ENCODE measurements at regions not wholly inside any gene's neighbourhood (a gene's known extent, or its start where the extent isn't known, plus 50 kb on each side); places are given as distances from the start of the nearest gene placed in this dataset.

DNA sequence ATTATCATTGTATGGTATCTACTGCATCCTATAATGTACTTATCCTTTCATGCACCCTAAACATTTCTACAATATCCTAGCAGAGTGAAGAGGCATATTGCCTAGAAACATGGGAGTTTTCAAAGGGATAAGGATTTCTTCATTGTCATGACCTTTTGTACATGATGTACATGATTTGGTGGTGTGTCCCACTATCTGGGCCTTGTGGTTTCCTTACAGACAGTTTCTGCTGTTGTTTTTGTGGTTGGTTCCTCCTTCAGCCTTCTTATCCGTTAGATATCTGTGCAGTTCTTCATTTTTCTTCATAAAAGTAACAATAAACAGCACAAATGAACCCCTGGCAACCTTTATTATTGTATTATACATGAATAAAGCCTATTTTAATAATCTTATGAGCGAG lies 70.4 kb upstream of the BACH1 start:
- DNase-seq (ENCODE audit: low read depth): no peak
- TF ChIP-seq, protein P1, sequence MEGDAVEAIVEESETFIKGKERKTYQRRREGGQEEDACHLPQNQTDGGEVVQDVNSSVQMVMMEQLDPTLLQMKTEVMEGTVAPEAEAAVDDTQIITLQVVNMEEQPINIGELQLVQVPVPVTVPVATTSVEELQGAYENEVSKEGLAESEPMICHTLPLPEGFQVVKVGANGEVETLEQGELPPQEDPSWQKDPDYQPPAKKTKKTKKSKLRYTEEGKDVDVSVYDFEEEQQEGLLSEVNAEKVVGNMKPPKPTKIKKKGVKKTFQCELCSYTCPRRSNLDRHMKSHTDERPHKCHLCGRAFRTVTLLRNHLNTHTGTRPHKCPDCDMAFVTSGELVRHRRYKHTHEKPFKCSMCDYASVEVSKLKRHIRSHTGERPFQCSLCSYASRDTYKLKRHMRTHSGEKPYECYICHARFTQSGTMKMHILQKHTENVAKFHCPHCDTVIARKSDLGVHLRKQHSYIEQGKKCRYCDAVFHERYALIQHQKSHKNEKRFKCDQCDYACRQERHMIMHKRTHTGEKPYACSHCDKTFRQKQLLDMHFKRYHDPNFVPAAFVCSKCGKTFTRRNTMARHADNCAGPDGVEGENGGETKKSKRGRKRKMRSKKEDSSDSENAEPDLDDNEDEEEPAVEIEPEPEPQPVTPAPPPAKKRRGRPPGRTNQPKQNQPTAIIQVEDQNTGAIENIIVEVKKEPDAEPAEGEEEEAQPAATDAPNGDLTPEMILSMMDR (IDR thresholded peaks at IDR 0.05; ENCODE audit: control insufficient read depth, insufficient read depth, low read depth, low read length, missing control alignments): no peak
- H3K4me3 ChIP-seq (ENCODE audit: control insufficient read depth, low read depth, low read length): no peak overlapping the region

DNA sequence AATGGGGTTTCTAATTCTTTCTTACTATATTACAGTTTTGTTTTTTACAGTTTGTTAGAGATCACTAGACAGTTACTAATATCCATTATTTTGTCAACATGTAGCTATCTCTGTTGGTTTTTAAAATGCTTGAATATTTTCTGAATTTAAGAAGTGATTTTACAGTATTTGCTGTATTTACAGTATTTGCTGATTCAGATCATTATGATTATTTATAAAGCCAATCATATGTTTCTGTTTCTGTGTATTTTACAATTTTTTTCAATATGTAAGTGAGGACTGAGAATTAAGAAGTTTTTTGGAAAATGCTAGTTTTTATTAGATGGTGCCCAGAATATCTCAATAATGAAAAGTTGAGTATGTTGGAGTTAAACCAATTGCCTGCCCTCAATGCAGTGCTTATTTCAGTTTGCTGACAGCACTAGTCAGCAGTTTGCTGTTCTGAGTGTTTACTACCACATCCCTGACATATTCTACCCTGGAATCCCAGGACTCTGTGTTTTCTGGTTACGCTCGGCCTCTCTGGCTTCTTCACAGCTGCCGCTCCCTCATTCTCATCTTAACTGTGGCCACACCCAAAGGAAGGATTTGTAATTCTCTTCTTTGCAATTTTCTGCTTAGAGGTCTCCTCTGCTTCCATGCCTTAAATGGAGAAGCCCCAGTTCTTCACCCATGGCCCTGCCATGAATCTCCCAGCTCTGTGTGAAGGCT lies 68.0 kb upstream of the BACH1 start:
- TF ChIP-seq, protein P1 (IDR thresholded peaks at IDR 0.05; ENCODE audit: control insufficient read depth, insufficient read depth, low read depth, low read length, missing control alignments): no peak
- no peak overlapping the region for H3K4me3 ChIP-seq (ENCODE audit: control insufficient read depth, low read depth, low read length)
- no peak for DNase-seq (ENCODE audit: low read depth)

GRCh38 chr21:29231756-29232529 lies 66.8 kb upstream of the BACH1 start:
- DNase-seq (ENCODE audit: low read depth): no peak
- H3K4me3 ChIP-seq (ENCODE audit: control insufficient read depth, low read depth, low read length): no peak overlapping the region
- TF ChIP-seq, protein P1 (IDR thresholded peaks at IDR 0.05; ENCODE audit: control insufficient read depth, insufficient read depth, low read depth, low read length, missing control alignments): no peak

GRCh38 chr21:29232530-29233255 lies 66.0 kb upstream of the BACH1 start:
- no peak overlapping the region for H3K4me3 ChIP-seq (ENCODE audit: control insufficient read depth, low read depth, low read length)
- TF ChIP-seq, protein P1 (IDR thresholded peaks at IDR 0.05; ENCODE audit: control insufficient read depth, insufficient read depth, low read depth, low read length, missing control alignments): peak; percentile 8
- DNase-seq (ENCODE audit: low read depth): no peak

GRCh38 chr21:29233256-29233546 lies 65.5 kb upstream of the BACH1 start:
- H3K4me3 ChIP-seq (ENCODE audit: control insufficient read depth, low read depth, low read length): no peak overlapping the region
- no peak for DNase-seq (ENCODE audit: low read depth)
- TF ChIP-seq, protein P1 (IDR thresholded peaks at IDR 0.05; ENCODE audit: control insufficient read depth, insufficient read depth, low read depth, low read length, missing control alignments): no peak

DNA sequence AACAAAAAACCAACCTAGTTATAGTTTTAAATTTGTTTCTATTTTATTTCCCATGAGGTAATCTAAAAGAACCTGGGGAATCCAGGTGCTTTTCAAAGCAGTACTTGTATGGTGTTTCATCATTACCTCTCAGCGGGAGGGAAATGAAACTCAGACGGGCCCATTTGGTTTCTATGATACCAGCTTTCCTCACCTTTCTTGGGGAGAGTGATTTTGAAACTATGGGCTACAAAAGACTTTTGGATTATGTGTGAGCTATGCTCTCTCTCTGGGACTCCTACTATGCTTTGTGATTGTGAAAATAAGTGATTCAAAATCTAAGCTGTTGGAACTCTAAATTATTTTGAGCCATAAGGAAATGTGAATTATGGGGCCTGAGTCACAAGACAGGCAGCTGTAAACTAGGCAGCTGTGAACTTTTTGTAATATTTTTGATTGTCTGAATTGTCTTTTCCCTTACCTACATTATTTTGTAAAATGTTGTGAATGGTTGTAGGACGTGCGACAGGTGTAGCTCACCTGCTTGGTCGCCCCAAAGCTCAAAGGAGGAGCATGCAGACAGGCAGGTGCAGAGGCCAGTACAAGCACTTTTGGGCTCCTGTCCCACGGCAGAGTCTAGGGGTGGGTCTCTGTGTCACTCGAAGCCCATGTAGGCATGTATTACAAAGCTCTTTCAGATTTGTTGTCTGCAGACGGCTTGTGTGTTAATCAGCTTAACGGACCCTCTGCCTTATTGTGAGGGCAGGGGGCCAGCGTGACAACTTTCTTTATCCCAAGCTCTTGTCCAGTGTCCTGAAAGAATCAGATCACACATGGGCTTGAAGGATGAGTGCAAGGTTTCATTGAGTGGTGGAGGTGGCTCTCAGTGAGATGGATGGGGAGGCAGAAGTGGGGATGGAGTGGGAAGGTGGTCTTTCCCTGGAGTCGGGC lies 64.8 kb upstream of the BACH1 start:
- H3K4me3 ChIP-seq (ENCODE audit: control insufficient read depth, low read depth, low read length): no peak overlapping the region
- TF ChIP-seq, protein P1 (IDR thresholded peaks at IDR 0.05; ENCODE audit: control insufficient read depth, insufficient read depth, low read depth, low read length, missing control alignments): no peak
- no peak for DNase-seq (ENCODE audit: low read depth)

Measured in AG09309 (cell line).